NCI-H774 (cell line): ENCODE measurements at regions not wholly inside any gene's neighbourhood (a gene's known extent, or its start where the extent isn't known, plus 50 kb on each side); places are given as distances from the start of the nearest gene placed in this dataset.

ENCODE experiments used
- DNase-seq: peaks from one replicate; lab custom pipeline; 2025; lab: John Stamatoyannopoulos, UW

DNA sequence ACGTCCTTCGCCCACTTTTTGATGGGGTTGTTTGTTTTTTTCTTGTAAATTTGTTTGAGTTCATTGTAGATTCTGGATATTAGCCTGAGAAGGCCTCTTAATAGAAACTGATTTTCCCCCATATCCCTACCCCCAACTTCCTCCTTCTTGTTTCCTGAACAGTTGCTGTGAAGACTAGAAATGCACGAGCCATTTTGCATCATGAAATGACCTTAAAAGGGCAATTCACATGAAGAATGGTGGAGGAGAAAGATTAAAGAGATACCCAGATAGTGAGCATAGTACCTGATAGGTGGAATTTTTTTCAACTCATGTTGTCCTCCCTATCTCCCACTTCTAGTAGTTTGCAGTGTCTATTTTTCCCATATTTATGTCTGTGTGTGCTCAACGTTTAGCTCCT lies 55.2 kb upstream of the KCNH8 start:
- no peak for DNase-seq

DNA sequence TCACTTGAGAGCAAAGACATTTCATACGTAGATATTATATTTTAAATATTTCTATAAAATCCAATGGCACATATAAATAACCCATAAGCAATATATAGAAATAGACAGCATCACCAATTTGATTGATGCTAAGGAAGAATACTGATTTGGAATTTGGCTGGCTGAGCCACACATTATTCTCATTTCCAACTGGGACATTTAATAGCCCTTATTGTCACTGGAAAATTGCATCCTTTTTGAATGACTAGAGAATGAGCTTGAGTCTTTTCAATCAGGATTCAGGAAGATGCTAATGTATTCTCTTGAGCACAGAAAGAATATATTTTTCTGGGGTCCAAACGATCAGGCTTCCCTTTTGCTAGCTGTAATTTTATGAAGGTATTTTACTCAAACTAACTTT lies 70.9 kb upstream of the KCNH8 start:
- DNase-seq = no peak

DNA sequence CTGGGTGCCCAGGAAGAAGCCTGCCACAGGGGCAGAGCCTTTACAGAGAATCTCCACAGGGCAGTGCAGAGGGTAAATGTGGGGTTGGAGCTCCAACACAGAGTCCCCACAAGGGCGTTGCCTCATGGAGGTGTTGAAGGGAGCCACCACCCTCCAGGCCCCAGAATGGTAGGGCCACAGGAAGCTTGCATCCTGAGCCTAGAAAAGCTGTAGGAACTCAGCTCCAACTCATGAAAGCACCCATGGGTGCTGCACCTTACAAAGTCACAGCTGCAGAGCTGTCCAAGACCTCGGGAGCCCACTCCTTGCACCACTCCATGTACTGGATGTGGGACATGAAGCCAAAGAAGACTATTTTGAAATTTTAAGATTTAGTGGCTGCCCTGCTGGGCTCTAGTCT lies 73.3 kb upstream of the KCNH8 start:
- no peak for DNase-seq

DNA sequence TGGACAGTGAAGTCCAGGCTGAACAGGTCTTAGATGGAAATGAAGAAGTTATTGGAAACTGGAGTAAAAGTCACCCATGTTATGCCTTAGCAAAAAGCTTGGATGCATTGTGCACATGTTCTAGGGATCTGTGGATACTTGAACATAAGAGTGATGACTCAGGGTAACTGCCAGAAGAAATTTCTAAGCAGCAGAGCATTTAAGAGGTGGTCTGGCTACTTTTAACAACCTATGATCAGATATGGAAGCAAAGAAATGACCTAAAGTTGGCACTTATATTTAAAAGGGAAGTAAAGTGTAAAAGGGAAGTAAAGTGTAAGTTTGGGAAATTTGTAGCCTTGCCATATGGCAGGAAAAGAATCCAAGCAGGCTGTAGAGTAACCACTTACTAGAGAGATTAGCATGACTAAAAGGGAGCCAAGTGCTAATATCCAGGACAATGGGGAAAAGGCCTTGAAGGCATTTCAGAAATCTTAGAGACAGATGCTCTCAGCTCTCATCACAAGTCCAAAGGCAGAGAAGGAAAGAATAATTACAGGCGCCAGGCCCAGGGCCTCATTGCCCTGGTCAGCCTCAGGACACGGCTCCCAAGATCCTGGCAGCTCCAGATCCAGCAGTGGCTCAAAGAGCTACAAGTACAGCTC lies 73.9 kb upstream of the KCNH8 start:
- no peak for DNase-seq

DNA sequence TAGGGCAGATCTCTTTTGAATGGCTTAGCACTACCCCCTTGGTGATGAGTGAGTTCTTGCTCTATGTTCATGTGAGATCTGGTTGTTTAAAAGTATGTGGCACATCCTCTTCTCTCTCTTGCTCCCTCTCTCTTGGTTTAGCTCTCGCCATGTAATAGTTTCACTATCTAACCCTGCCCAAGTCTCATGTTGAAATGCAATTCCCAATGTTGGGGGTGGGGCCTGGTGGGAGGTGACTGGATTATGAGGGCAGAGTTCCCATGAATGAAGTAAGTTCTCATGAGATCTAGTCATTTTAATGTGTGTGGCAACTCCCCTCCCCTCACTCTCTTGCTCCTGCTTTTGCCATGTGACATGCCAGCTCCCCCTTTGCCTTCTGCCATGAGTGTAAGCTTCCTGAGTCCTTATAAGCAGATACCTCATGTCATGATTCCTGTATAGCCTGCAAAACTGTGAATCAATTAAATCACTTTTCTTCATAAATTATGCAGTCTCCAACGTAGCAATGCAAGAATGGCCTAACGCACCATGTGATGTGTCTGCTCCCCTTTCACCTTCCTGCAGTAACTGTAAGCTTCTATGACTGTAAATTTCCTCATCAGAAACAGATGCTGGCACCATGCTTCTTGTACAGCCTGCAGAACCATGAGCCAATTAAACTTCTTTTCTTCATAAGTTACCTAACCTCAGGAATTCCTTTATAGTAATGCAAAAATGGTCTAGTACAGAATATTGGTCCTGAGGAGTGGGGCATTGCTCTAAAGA lies 74.8 kb upstream of the KCNH8 start:
- no peak for DNase-seq

DNA sequence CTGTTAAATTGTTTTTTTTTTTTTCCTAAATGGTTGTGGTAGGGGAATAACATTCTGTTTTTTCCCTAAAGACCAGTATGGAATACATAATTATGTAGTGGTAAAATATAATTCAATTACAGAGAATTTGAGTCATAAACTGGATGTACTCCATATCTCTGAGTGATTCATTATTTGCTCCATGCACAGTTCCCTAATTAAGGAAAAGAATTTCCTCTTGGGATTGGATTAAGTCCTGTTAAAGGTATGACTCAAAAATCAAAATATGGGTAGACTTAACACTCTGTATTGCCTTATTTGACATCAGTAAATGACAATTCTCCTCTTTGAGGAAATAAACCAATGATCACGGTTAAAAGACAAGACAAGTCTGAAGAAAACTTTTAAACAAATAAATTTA lies 78.0 kb upstream of the KCNH8 start:
- DNase-seq = no peak

DNA sequence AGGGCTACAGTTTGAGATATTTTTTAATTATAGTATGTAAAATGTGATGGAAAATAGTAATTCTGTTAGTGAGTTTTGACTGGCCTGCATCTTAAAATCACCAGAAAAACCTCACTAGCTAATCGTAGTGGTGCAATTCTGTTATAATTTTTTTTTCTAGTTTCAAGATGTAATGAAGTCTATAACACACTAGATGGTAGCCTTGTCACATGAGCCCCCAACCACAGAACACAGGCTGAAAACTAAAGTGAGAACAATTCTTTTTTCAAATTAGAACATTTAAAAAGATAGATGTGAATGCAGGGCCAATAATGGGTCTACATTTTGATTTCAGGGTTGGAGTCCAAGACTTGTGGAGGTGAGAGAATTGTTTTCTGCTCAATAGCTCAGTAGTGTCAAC lies 83.3 kb upstream of the KCNH8 start:
- no peak for DNase-seq

DNA sequence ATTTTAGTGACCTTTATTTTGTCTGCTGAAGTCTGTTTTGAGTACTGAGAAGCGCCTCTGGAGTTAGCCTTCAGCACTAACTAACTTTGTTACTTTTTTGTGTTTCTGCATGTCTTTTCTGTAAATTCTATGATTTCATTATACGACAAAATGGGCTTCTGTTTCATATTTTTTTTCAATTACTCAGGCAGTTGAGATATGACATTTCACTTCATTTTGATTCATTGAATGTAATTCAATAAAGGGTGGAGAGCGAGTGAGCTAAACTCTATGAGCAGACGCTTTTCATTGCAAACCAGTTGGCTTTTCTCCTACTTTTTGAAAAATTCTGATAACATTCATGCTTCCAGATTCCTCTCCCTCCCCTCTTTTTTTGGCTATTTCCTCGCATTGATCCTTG lies 84.4 kb upstream of the KCNH8 start:
- DNase-seq = no peak

DNA sequence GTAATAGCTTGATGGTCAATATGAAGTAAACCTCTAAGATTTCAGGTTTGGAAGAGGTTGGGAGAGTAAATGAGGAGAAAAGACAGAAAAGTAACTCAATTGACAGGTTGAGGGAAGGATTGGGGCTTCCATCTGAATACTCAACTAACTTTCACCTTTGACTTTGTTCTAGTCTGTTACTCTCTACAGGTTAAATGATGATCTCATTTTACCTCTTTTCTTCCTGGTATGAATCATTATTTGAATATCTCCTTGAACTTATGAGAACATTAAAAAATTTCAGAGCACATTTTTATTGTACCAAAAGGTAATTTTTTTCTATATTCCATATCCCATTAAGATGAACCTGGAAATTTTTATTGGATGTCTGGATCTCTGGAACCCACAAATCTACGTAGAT lies 87.9 kb upstream of the KCNH8 start:
- no peak for DNase-seq

DNA sequence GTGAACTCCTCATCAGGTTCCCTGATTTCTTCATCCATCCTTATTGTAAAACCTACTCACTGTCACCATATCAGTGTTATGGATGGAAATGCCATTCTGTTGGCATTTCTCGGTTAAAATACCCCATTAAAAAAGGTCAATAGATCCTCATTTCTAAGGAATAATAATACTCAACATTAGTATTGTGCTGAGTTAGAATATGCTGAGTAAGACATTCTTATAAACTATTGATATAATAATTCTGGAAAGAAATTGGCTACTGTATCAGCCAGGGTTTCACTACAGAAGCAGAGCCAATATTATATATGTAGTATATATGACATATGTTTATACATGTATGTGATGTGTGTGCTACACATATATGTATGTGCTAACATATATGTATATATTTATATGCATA lies 95.4 kb upstream of the KCNH8 start:
- DNase-seq = no peak

DNA sequence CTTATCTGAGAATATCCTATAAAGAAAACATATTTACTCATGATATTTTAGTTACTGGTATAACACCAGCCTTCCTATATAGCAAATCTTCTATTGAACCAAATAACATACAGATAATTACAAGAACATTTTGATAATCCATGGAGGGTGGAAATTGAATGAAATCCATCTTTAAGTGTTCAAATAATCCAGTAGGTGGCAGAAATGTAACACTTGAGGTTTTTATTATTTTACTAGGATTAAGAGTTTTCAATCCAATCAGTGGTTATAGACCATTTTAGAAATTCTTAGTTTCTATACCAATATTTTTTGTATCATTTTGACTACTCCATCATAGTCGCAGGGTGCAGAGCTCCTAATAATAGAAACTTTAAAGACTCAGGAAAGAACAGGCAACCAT lies 101.9 kb upstream of the KCNH8 start:
- no peak for DNase-seq

DNA sequence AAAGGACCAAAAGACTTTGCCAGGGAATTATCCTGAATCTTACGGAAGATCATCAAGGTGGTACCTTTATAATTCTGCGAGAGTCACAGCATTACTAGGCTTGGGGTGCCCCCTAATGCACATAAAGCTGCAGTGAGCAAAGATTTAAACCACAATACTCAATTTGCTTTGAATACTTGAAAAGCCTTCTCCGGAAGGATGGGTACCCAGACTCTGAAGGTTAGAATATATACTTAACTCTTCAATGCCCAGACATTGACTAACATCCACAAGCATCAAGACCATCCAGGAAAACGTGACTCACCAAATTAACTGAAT lies 117.8 kb upstream of the KCNH8 start:
- DNase-seq = no peak

DNA sequence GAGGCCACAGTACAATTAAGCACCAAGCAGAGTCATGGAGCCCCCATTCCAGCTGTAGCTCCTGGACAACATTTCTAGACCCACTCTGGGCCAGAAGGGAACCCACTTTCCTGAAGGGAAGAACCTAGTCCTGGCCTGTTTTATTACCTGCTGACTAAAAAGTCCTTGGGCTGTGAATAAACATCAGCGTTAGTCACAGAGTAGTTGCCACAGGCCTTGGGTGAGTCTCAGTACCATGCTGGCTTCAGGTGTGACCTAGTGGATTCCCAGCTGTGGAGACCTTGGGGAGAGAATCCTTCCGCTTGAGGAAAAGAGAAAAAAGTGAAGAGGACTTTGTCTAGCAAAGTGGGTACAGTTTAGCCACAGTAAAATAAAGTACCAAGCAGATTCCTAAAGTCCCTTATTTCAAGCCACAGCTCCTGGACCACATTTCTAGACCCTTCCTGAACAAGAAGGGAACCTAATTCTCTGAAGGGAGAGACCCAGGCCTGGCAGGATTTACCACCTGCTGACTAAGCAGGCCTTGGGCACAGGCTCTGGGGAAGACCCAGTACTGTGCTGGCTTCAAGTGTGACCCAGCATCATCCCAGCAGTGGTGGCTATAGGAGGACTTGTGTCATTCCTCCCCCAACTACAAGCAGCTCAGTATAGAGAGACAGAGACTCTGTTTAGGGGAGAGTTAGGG lies 118.3 kb upstream of the KCNH8 start:
- DNase-seq = no peak

DNA sequence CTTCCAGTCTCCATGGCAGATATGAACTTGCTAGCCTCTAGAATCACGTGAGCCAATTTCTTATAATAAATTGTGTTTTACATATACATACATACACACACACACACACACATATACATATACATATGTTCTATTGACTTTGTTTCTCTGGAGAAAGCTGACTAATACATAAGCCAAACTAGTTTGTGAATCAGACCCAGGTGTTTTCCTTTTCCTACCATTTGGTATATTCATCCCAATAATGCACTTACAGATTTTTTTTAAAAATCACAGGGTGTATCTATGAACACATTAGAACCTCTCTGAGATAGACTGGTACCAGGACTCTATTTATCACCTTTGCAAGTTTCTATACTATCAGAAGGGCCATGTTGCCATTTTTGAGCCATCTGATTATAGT lies 122.9 kb upstream of the KCNH8 start:
- DNase-seq = no peak

DNA sequence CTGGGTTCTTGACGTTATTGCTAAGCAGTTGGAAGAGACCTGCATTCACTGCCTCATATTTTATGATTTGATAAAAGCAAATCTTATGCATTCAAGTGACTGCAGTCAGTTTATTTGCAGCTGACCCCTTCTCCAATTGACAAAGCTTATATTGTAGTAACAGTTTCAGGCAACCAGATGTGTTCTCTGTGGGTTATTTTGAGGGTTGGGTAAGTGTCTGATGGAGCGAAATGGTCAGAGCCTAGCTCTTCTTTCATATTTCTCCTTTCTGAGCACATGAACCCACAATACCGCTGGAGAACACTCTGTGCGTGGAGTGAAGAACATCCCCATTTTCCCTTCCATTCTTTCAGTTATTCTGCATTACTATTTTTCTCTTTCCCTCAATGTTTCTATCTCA lies 125.8 kb upstream of the KCNH8 start:
- DNase-seq = no peak

DNA sequence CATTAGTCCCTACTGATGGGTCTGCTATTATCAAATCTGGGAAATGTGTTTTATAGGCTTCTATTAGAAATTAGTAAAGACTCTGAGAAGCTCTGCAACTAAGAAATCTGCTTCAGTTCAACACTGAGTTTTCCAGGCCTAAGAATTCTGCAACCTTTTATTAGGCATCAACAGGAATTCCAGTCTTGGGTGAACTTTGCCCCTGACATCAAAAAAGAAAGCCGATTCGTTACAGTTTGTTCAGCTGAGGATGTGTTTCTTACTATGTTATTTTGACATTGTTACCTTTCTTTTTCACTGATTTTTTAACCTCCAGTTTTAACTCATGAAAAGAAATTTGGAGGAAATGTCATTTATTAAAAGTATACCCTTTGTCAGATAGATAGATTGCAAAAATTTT lies 131.5 kb upstream of the KCNH8 start:
- no peak for DNase-seq

DNA sequence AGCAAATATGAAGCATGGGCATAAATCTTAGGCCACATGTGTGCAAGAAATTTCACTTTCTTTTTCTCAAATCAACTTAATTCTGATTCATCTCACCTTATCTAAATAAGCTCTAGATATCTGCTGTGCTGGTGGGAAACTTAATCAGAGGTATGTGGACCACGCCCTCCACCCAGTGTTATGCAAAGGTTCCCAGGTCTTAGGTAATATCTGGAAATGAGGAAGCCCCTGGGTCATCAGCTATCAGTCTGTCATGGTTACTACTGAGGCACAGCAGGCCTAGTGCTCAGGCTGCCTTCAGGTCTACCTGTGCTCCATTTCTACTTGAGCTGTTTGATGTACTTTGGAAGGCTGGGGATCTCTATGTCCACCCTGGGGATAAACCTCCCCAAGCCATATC lies 134.4 kb upstream of the KCNH8 start:
- DNase-seq = no peak

DNA sequence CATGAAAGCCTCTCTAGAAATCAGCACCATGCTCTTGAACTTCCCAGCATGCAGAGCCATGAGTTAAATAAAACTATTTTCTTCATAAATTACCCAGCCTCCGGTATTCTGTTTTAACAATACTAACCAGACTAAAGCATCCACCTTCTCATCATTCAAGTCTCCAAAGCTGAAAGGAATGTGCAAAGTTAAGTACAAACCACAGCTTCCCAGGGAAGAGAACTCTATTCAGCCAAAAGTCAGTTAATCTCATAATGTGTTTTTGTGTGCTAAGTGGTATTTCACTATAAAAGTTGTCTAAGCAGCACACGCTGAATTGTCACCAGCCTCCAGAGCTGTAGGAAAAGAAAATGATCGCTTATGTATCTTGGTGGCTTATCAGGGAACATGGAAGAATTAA lies 135.5 kb upstream of the KCNH8 start:
- no peak for DNase-seq

DNA sequence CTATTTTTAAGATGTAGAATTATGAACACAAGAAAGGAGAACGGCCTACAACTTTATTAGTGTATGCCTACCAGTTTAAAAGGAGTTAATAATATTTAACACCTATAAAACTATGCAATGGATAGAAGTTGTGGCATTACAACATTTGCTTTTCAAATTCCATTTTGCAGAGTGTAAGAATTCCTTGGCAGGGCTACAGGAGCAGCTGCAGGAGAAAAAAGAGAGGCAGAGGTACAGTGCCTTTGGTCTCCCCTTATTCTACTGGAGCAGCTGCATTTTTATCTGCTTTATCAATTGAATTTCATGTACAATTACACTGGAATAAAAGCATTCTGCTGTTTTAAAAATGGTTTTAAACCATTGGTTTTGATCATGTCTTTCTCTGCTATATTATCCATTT lies 145.7 kb upstream of the KCNH8 start:
- DNase-seq = no peak

DNA sequence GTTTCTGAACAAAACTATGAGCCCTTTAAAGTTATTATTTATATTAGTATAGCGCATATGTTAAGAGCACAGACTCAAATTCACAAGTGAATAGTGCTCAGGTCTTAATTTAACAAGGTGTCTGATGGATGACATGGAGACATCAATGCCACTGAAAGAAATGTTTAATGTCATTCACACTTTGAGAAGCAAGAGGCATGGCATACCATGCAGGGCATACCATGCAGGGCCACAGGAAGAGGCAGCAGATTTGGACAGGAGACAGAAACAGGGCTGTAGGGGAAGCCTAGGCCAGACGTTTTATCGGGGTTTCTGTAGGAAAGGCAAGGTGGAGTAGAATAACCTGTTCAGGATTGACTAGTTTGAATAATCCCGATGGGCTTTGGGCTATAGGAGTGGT lies 150.2 kb upstream of the KCNH8 start:
- no peak for DNase-seq

DNA sequence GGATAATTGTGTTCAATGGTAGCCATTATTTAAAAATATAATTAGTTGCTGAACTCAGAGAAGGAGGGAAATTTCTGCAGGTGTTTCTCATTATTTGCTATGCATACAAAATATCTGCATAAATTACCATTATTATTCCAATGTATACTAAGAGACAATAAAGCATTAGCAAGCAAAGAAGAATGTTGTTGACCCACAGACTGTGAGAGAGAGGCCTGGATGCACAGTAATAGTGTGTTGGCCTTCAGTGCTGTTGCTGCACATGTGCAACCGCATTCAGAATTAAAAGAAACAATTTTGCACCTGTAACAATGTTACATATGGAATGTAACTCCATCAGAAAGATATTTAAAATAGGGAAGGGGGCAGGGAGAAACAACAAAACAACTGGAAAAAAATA lies 155.6 kb upstream of the KCNH8 start:
- no peak for DNase-seq

DNA sequence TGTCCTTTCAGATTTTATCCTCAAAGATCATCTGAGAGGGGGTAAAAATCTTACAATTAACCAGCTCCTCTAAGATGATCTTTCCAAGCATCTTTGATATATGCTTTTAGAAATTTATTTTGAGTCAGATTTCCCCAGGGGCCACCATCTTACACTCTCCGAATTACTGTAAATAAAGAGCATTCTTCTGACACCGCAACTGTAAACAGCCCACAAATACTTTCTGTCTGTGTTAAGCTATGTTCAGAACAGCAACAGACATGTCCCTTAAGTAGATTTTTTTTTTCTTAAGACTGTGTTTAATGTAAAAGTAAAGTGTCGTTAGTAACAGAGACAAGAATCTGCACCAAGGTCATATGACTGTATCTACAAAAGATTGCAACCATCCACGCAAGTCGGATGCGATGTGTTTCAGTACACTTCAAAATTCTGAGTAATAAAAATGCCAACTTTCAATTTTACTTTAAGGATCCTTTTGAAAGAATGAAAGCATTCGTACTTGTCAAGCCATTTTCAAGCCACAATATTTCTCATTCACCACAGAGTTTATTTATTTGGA lies 159.0 kb upstream of the KCNH8 start:
- DNase-seq = no peak

DNA sequence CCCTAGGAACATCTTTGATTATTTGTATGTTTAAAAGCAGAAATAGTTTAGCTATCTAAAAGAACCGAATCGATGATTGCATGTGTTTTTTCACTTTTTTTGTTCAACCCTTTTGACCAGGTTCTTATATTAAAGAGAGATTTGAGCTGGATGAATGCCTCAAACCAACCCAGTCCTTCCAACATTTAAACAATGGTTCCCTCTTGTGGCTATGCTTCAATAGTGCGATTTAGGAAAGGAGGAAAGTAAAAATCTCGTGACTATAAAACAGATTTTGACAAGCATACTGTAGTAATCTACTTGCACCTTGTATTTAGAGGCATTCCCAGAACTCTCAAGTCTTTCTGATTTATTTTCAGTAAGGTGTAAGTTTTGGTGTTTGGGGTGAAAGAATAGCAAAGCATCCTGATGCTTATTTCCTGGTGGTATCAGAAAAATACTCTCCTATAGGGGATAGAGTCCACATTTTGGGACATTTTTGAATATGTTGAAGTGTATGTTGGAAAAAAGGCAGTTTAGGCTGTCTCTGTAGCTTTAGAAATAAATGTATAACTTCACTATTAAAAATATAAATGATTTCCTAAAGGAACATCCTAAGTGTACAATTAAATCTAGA lies 159.6 kb upstream of the KCNH8 start:
- peak; percentile 24 for DNase-seq
